ENCODE measurements at regions not wholly inside any gene's neighbourhood (a gene's known extent, or its start where the extent isn't known, plus 50 kb on each side); places are given as distances from the start of the nearest gene placed in this dataset.
A peak's percentile ranks its signal among the peaks of the same experiment; 100 is the strongest.

DNA sequence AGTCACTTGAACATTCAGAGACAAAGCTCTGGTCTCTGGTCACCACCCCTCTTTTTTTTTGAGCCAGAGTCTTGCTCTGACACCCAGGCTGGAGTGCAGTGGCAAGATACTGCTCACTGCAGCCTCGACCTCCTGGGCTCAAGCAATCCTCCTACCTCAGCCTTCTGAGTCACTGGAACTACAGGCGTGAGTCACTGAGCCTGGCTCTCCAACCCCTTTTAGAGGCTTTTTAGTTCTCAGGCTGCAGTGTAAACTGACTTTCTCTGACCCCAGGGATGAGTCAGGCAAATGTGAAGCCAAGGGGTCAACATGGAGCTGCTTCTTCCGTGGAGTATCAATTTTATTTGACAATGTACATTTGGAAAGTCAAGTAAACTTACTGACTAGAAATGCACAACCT lies 229.2 kb downstream of the PTTG2 start:
- Histone ChIP-seq H3K27ac (no peak overlapping the region), H3K36me3 (no peaks in the 10 kb centered on the region), H3K4me3 (no peak overlapping the region), H3K27me3 (no peaks in the 10 kb centered on the region), H3K4me2 (no peak overlapping the region), H3K9ac (no peak overlapping the region), H4K20me1 (no peaks in the 10 kb centered on the region), H3K9me3 (no peaks in the 10 kb centered on the region), H3K4me1 (no peaks in the 10 kb centered on the region)
- TF ChIP-seq Cebpa-rat (IDR thresholded peaks at IDR 0.05): no peak

DNA sequence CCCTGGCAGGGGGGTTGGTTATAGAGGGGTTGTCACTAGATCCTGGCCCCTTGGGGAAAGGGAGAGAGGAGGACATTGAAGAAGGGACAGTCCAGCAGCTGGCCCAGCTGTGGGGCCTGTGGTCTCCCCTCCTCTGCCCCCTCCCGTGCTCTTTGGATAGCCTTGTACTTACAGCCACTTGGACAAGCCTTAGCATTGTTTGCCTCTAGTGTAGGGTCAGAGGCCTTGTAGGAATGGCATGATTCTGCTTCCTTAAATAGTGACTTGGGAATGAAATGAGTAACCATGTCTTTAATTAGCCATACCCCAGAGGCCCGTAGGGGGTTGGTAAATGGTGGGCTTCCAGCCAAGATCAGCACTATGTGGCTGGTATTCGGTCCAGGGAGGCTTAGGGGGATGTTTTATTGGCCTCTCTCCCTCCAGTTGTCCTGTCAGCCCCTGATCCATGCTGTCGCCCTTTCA lies 230.6 kb downstream of the PTTG2 start:
- Histone ChIP-seq H3K36me3 (no peaks in the 10 kb centered on the region), H3K27ac (no peak overlapping the region), H3K27me3 (no peaks in the 10 kb centered on the region), H3K9ac (no peak overlapping the region), H3K4me3 (no peak overlapping the region), H3K9me3 (peaks cover 4% of the 10 kb centered on the region; the same call in 1 of the 2 replicates), H4K20me1 (no peaks in the 10 kb centered on the region), H3K4me1 (no peaks in the 10 kb centered on the region), H3K4me2 (peak overlapping the region; percentile 5; the same call in 1 of the 2 replicates)
- TF ChIP-seq Cebpa-rat (IDR thresholded peaks at IDR 0.05): no peak

DNA sequence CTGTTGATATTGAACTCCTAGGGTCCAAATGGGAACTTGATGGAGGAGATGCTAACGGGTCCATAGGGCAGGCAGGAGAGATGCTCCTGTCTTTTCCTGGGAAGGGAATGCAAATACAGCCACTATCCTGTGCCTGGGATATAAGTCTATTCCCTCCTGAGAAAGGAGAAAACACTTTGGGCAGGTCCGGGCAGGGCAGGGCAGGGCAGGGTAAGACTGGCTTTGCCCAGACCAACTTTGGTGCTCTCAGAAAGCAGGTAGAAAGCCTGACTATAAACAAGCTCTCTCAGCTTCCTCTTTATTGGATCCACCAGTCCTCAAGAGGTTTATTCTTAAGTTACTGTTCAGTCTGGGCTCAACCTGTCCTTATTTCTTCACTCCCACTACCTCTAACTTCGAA lies 232.3 kb downstream of the PTTG2 start:
- Histone ChIP-seq H3K36me3 (no peaks in the 10 kb centered on the region), H3K27ac (no peak overlapping the region), H3K4me1 (no peaks in the 10 kb centered on the region), H3K9me3 (peaks cover 4% of the 10 kb centered on the region; the same call in 1 of the 2 replicates), H3K4me2 (no peak overlapping the region), H3K27me3 (no peaks in the 10 kb centered on the region), H3K4me3 (no peak overlapping the region), H3K9ac (no peak overlapping the region), H4K20me1 (no peaks in the 10 kb centered on the region)
- no peak for TF ChIP-seq Cebpa-rat (IDR thresholded peaks at IDR 0.05)

DNA sequence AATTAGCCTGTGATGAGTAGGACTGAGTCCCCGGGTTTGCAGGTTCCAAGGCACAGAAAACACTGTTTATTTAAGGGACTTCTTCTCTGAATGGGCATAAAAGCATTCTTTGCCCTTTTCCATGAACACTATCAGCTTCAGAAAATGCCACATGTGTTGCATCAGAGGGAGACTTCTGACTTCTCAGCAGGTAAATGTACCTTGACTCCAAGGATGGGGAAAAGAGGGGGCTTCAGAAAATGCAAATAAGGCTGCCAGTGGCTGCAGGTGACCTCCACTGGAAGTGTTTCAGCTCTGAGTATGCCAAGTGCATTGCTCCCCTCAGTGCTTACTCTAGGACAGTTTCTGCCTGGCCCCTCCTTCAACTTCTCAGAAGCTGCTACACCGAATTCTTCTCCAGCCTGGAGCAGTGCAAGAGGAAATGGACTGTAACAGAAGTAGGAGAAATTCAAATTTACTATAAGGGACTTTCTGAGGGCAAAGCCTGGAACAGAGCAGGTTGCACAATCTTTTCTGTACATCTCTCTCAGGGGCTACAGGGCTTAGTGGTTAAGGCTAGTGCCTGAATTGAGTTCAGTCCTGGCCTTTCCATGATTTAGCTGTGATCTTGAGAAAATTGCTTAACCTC lies 233.2 kb downstream of the PTTG2 start:
- no peak overlapping the region for H3K27ac ChIP-seq
- H3K9me3 ChIP-seq: peaks cover 4% of the 10 kb centered on the region; the same call in 1 of the 2 replicates
- no peak overlapping the region for H3K9ac ChIP-seq
- H4K20me1 ChIP-seq: no peaks in the 10 kb centered on the region
- H3K4me1 ChIP-seq: no peaks in the 10 kb centered on the region
- no peak overlapping the region for H3K4me2 ChIP-seq
- H3K27me3 ChIP-seq: no peaks in the 10 kb centered on the region
- H3K36me3 ChIP-seq: no peaks in the 10 kb centered on the region
- H3K4me3 ChIP-seq: no peak overlapping the region
- no peak for TF ChIP-seq Cebpa-rat (IDR thresholded peaks at IDR 0.05)

DNA sequence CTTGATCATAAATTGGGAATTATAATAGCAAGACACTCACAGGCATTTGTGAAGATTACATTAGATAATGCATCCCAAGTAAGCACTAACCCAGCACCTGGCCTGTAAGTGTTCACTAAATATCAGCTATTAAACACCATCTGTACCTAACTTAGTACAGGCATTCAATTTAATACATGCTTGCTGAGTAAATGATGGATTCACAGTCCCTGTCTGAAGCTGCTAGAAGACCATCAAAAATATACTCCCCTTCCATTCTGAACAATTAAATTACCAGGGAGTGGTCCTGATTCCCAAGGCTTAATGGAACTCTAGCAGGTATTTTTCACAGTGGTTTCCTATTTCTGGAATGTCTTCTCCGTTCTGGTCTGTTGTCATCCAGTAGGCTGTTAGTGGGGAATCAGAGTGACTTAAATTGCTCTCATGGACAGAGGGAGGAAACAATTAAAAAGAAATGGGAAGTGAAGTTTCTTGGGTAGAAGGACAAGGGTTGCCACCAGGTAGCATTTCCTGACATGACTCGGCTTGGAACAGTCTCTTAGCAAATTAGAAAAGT lies 233.9 kb downstream of the PTTG2 start:
- Histone ChIP-seq H3K27ac (no peak overlapping the region), H3K36me3 (no peaks in the 10 kb centered on the region), H4K20me1 (no peaks in the 10 kb centered on the region), H3K27me3 (no peaks in the 10 kb centered on the region), H3K4me3 (no peak overlapping the region), H3K4me2 (no peak overlapping the region), H3K4me1 (no peaks in the 10 kb centered on the region), H3K9me3 (peaks cover 4% of the 10 kb centered on the region; the same call in 1 of the 2 replicates), H3K9ac (no peak overlapping the region)
- TF ChIP-seq Cebpa-rat (IDR thresholded peaks at IDR 0.05): no peak

DNA sequence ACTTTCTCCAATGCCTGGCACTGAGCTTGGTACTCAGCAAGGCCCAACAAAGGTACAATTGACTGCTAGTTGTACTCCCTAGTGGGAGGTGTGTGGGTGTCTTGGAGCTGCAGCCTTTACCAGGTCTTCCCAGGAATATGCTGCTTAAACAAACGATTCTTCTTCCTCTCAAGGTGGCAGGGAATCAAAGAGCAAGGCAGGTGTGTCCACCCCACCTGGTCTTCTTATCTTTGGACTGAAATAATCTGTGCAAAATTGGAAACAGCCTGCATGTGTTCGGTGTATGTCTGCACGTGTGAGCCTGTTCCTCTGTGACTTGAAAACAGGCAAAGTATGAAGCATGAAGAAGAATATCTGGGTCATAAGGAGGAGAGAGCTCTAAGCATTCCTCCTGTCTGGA lies 235.3 kb downstream of the PTTG2 start:
- no peak for TF ChIP-seq Cebpa-rat (IDR thresholded peaks at IDR 0.05)
- Histone ChIP-seq H4K20me1 (no peaks in the 10 kb centered on the region), H3K9me3 (peaks cover 4% of the 10 kb centered on the region; the same call in 1 of the 2 replicates), H3K36me3 (no peaks in the 10 kb centered on the region), H3K27me3 (no peaks in the 10 kb centered on the region), H3K4me1 (no peaks in the 10 kb centered on the region), H3K4me2 (no peak overlapping the region), H3K9ac (no peak overlapping the region), H3K4me3 (no peak overlapping the region), H3K27ac (no peak overlapping the region)

DNA sequence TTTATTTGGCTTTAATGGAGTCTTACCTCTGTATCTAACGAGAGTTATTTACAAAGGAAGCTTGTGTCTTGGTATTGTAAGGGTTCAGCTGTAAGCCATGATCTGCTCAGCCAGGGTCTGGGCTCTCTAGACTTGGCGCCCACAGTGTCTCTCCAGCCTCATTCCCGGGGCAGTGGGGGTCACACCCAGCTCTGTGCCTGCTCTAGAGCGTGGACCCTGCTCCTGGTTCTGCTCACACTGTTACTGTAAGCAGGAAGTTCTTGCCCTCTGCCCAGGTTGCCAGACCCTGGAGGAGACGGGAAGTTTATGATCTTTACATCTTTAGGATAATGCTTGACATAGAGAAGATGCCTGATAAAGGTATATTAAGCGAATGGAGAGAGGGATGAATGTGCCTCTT lies 235.7 kb downstream of the PTTG2 start:
- H3K27me3 ChIP-seq: no peaks in the 10 kb centered on the region
- H3K4me1 ChIP-seq: no peaks in the 10 kb centered on the region
- no peak overlapping the region for H3K27ac ChIP-seq
- H3K9me3 ChIP-seq: peaks cover 4% of the 10 kb centered on the region; the same call in 1 of the 2 replicates
- no peak overlapping the region for H3K4me3 ChIP-seq
- TF ChIP-seq Cebpa-rat (IDR thresholded peaks at IDR 0.05): no peak
- H3K4me2 ChIP-seq: no peak overlapping the region
- H4K20me1 ChIP-seq: no peaks in the 10 kb centered on the region
- no peak overlapping the region for H3K9ac ChIP-seq
- H3K36me3 ChIP-seq: no peaks in the 10 kb centered on the region

DNA sequence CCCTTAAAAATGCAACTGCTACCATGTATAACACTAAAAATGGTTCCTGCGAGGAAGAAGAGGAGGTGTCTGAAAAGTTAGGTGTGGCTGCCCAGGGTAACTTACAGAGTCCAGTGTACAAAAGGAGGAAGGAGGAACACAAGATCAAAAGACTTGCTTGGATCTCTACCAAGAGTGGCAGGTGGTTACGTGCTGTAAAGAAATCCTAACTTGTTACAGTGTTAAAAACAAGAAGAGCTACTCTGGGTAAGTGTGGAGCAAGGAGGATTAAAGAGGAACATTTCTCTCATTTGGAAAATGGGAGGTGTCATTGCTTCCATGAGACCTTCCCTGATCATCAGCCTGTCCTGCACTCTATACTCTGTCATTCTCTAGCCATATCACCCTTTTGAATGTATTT lies 242.0 kb downstream of the PTTG2 start:
- Histone ChIP-seq H3K9me3 (no peaks in the 10 kb centered on the region), H4K20me1 (no peaks in the 10 kb centered on the region), H3K27me3 (no peaks in the 10 kb centered on the region), H3K4me1 (no peaks in the 10 kb centered on the region), H3K36me3 (no peaks in the 10 kb centered on the region), H3K4me3 (no peak overlapping the region), H3K4me2 (no peak overlapping the region), H3K9ac (no peak overlapping the region), H3K27ac (no peak overlapping the region)
- no peak for TF ChIP-seq Cebpa-rat (IDR thresholded peaks at IDR 0.05)

DNA sequence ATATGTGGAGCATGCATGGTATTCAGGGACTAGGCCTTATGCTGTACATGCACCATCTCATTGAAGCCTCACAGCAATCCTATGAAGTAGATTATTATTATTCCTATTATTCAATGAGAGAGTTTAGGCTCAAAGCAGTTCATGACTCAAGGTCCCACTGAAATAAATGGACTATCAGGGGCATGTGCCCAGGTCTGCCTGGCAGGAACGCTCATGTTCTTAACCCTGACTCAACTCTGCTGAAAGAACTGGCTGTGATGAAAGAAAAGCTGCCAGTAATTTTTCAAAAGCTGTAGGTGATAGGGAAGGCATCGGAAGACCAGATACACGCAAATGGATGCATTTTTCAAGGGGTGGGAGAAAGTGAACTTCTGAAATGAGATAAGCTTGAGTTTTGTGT lies 243.4 kb downstream of the PTTG2 start:
- H4K20me1 ChIP-seq: no peaks in the 10 kb centered on the region
- no peaks in the 10 kb centered on the region for H3K27me3 ChIP-seq
- H3K27ac ChIP-seq: no peak overlapping the region
- TF ChIP-seq Cebpa-rat (IDR thresholded peaks at IDR 0.05): no peak
- H3K9me3 ChIP-seq: no peaks in the 10 kb centered on the region
- no peaks in the 10 kb centered on the region for H3K4me1 ChIP-seq
- no peak overlapping the region for H3K4me2 ChIP-seq
- H3K9ac ChIP-seq: no peak overlapping the region
- no peak overlapping the region for H3K4me3 ChIP-seq
- no peaks in the 10 kb centered on the region for H3K36me3 ChIP-seq

DNA sequence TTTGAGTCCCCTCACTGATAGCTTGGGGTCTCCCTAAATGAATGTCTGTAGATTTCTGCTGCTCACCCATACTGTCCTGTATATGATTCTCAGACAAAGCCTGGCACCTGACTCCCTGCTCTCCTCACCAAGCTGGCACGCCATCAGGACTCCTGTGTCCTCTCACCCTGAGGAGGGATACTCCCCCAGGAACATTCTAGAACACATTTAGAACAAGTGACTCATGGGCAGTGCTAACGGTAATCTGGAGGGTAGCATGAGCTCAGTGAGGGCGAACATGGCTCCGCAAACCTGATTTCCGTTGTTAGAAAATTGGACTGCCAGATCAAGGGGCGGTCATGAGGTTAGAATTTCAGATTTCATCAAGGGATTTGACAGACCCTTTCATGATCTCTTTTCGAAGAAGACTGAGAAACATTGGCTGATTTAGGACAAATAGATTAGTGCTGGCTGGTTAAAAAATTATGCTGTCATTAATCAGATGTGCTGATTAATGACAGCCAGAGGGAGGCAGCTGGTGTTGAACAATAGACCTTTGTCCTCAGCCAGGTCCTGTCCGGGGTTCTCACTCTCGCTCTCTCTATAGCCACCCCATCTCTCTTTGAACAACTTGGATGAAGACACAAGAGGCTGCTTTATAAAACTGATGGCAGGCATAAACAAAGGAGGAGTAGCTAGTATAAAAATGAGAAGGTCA lies 244.3 kb downstream of the PTTG2 start:
- H3K4me1 ChIP-seq: no peaks in the 10 kb centered on the region
- H4K20me1 ChIP-seq: no peaks in the 10 kb centered on the region
- no peak overlapping the region for H3K4me2 ChIP-seq
- H3K4me3 ChIP-seq: no peak overlapping the region
- no peak for TF ChIP-seq Cebpa-rat (IDR thresholded peaks at IDR 0.05)
- no peak overlapping the region for H3K9ac ChIP-seq
- no peak overlapping the region for H3K27ac ChIP-seq
- H3K9me3 ChIP-seq: no peaks in the 10 kb centered on the region
- no peaks in the 10 kb centered on the region for H3K27me3 ChIP-seq
- H3K36me3 ChIP-seq: no peaks in the 10 kb centered on the region
